ENCODE measurements at regions not wholly inside any gene's neighbourhood (a gene's known extent, or its start where the extent isn't known, plus 50 kb on each side); places are given as distances from the start of the nearest gene placed in this dataset.

GRCh38 chr20:53713328-53714056 lies 119.9 kb upstream of the ZNF217 start:
- no peak for DNase-seq

- no peak for DNase-seq
Observed at GRCh38 chr20:53712212-53712977, 118.8 kb upstream of the ZNF217 start.

GRCh38 chr20:53711333-53712211 lies 117.9 kb upstream of the ZNF217 start:
- DNase-seq, result no peak

- no peak for DNase-seq
Observed at GRCh38 chr20:53708129-53708968, 114.7 kb upstream of the ZNF217 start.

- DNase-seq, result no peak
Observed at GRCh38 chr20:53707371-53708055, 113.9 kb upstream of the ZNF217 start.

GRCh38 chr20:53706466-53707370 lies 113.1 kb upstream of the ZNF217 start:
- no peak for DNase-seq

GRCh38 chr20:53706008-53706465 lies 112.4 kb upstream of the ZNF217 start:
- DNase-seq, result no peak

- DNase-seq, result no peak
Observed at GRCh38 chr20:53702617-53703016, 109.0 kb upstream of the ZNF217 start.

- no peak for DNase-seq
Observed at GRCh38 chr20:53699906-53700305, 106.3 kb upstream of the ZNF217 start.

- DNase-seq, result no peak
Observed at GRCh38 chr20:53699085-53699674, 105.5 kb upstream of the ZNF217 start.

- DNase-seq, result no peak
Observed at GRCh38 chr20:53698371-53698978, 104.8 kb upstream of the ZNF217 start.

- DNase-seq, result no peak
Observed at GRCh38 chr20:53695797-53696527, 102.3 kb upstream of the ZNF217 start.

- no peak for DNase-seq
Observed at GRCh38 chr20:53693262-53693871, 99.7 kb upstream of the ZNF217 start.

GRCh38 chr20:53692465-53693067 lies 98.9 kb upstream of the ZNF217 start:
- no peak for DNase-seq

- no peak for DNase-seq
Observed at GRCh38 chr20:53691811-53692192, 98.2 kb upstream of the ZNF217 start.

GRCh38 chr20:53691060-53691810 lies 97.6 kb upstream of the ZNF217 start:
- DNase-seq, result no peak

- no peak for DNase-seq
Observed at GRCh38 chr20:53688085-53688484, 94.4 kb upstream of the ZNF217 start.

All from NCI-H2029 (cell line).